ENCODE measurements at regions not wholly inside any gene's neighbourhood (a gene's known extent, or its start where the extent isn't known, plus 50 kb on each side); places are given as distances from the start of the nearest gene placed in this dataset.

DNA sequence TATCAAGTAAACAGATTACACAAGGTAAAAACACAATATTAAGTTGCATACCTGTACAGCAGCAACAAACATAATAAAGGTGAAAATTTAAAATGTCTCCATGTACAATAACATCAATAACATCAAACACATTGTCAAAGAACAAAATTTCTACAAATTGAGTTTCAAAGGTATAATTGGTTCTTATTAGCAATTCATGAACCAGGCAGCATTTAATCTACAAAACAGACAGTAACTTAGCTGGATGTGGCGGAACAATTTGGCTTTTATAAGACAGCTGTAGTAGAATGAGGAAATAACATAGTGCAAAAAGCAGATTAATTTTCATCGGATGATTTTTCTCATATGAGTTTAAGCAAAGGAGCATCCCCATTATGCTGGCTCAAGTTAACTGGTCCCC lies 1176.8 kb downstream of the EFNA5 start:
- Histone ChIP-seq H3K9me3 (no peaks in the 10 kb centered on the region), H3K27me3 (replicated peaks in 1 of 2; ENCODE audit: control insufficient read depth in 2 of 2, extremely low read depth in 1 of 2, insufficient read depth in 2 of 2, low read length in 1 of 2) (no peaks in the 10 kb centered on the region), H3K4me3 (ENCODE audit: control insufficient read depth in 1 of 2, extremely low read depth in 1 of 2, low read length in 1 of 2) (no peak overlapping the region), H3K36me3 (ENCODE audit: control insufficient read depth in 2 of 2, extremely low read depth in 1 of 2, insufficient read depth in 1 of 2, low read length in 1 of 2) (no peaks in the 10 kb centered on the region), H3K4me1 (ENCODE audit: control insufficient read depth in 1 of 2, extremely low read depth in 1 of 2, insufficient read depth in 2 of 2, low read length in 2 of 2) (no peaks in the 10 kb centered on the region), H3K27ac (ENCODE audit: low read length) (no peak overlapping the region)
- ATAC-seq (replicated peaks in 1 of 4) = no peak
- Mint-ChIP-seq H3K27ac (no peak overlapping the region), H3K36me3 (no peaks in the 10 kb centered on the region), H3K27me3 (no peaks in the 10 kb centered on the region), H3K9me3 (peaks cover 5 to 16% (median 14%) of the 10 kb centered on the region in 3 donors), H3K4me1 (no peaks in the 10 kb centered on the region), H3K4me3 (no peak overlapping the region)
- WGBS (ENCODE audit: insufficient coverage) = no CpG with 5 or more reads among the region's 2 CpGs
- POLR2A ChIA-PET = no interaction called here
- DNase-seq = no peak
- CTCF ChIA-PET = no interaction called here

DNA sequence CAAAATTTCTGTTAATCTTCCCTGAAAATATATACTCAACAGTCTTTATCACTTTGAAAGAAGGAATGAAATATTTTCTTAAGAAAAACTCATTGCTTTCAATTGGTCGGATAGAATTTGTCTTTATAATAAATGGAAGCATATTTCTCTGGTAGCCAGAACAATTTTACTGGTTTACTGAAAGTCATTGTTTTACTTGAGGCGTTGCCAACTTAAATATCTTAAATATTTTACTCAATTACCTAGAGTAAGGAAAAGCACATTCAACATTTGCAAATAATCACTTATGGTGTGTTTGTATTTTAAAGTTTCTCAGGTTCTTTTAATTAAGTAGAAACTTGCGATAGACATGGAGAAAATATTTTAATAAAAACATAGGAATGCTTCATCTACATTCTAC lies 1181.7 kb downstream of the EFNA5 start:
- Mint-ChIP-seq H3K4me1 (no peaks in the 10 kb centered on the region), H3K9me3 (peaks cover 5 to 13% (median 5%) of the 10 kb centered on the region in 3 donors), H3K27me3 (no peaks in the 10 kb centered on the region), H3K27ac (no peak overlapping the region), H3K4me3 (no peak overlapping the region), H3K36me3 (no peaks in the 10 kb centered on the region)
- H3K4me3 ChIP-seq (ENCODE audit: control insufficient read depth in 1 of 2, extremely low read depth in 1 of 2, low read length in 1 of 2) = no peak overlapping the region
- POLR2A ChIA-PET = no interaction called here
- no peak overlapping the region for H3K27ac ChIP-seq (ENCODE audit: low read length)
- DNase-seq = no peak
- no peaks in the 10 kb centered on the region for H3K27me3 ChIP-seq (replicated peaks in 1 of 2; ENCODE audit: control insufficient read depth in 2 of 2, extremely low read depth in 1 of 2, insufficient read depth in 2 of 2, low read length in 1 of 2)
- H3K4me1 ChIP-seq (ENCODE audit: control insufficient read depth in 1 of 2, extremely low read depth in 1 of 2, insufficient read depth in 2 of 2, low read length in 2 of 2) = no peaks in the 10 kb centered on the region
- no peak for ATAC-seq (replicated peaks in 1 of 4)
- WGBS (ENCODE audit: insufficient coverage) = no CpG with 5 or more reads among the region's 3 CpGs
- H3K9me3 ChIP-seq = no peaks in the 10 kb centered on the region
- CTCF ChIA-PET = no interaction called here
- H3K36me3 ChIP-seq (ENCODE audit: control insufficient read depth in 2 of 2, extremely low read depth in 1 of 2, insufficient read depth in 1 of 2, low read length in 1 of 2) = no peaks in the 10 kb centered on the region

DNA sequence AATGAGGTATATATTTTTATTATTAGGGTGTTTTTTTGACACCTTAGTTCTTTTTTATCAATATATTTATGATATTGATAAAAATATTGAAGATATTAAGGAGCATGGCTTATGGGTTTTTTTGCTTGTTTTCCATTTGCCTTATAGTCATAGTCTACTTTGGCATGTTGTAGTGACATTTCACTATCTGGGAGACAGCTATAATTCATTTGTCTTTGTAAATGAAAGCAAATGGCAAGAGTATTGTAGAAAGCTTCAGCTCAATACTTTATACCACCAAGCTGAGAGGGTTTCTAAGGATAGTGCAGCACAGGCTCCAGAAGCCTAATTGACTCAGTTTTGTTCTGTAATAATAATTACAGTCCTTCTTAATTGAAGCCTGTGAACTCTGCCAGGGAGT lies 1182.3 kb downstream of the EFNA5 start:
- Mint-ChIP-seq H3K27me3 (no peaks in the 10 kb centered on the region), H3K27ac (no peak overlapping the region), H3K36me3 (no peaks in the 10 kb centered on the region), H3K9me3 (peaks cover 5 to 17% (median 8%) of the 10 kb centered on the region in 3 donors), H3K4me1 (no peaks in the 10 kb centered on the region), H3K4me3 (no peak overlapping the region)
- CTCF ChIA-PET = no interaction called here
- no peak overlapping the region for H3K4me3 ChIP-seq (ENCODE audit: control insufficient read depth in 1 of 2, extremely low read depth in 1 of 2, low read length in 1 of 2)
- H3K27ac ChIP-seq (ENCODE audit: low read length) = no peak overlapping the region
- no peaks in the 10 kb centered on the region for H3K9me3 ChIP-seq
- DNase-seq (no peak), ATAC-seq (replicated peaks in 1 of 4) (no peak)
- H3K4me1 ChIP-seq (ENCODE audit: control insufficient read depth in 1 of 2, extremely low read depth in 1 of 2, insufficient read depth in 2 of 2, low read length in 2 of 2) = no peaks in the 10 kb centered on the region
- no peaks in the 10 kb centered on the region for H3K27me3 ChIP-seq (replicated peaks in 1 of 2; ENCODE audit: control insufficient read depth in 2 of 2, extremely low read depth in 1 of 2, insufficient read depth in 2 of 2, low read length in 1 of 2)
- no peaks in the 10 kb centered on the region for H3K36me3 ChIP-seq (ENCODE audit: control insufficient read depth in 2 of 2, extremely low read depth in 1 of 2, insufficient read depth in 1 of 2, low read length in 1 of 2)
- POLR2A ChIA-PET = no interaction called here

DNA sequence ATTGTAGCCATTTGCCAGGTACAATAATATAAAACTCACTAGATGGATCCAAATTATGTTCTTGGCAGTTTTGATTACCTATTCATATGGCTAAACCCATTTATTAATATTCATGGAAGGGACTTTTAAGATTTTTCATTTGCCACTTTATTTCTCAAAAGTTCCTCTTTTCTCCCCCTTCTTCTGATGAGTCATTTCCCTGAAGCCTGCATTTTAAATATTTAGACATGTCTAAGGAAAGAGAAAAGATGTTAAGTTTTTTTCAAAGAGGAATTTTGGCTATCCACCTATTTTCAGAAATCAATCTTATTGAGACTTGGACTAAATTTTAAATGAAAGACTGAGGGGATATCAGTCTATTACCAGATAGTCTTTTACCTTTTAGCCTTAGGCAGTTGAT lies 1189.4 kb downstream of the EFNA5 start:
- no peaks in the 10 kb centered on the region for H3K36me3 Mint-ChIP-seq
- Histone ChIP-seq H3K4me3 (ENCODE audit: control insufficient read depth in 1 of 2, extremely low read depth in 1 of 2, low read length in 1 of 2) (no peak overlapping the region), H3K9me3 (no peaks in the 10 kb centered on the region), H3K27me3 (replicated peaks in 1 of 2; ENCODE audit: control insufficient read depth in 2 of 2, extremely low read depth in 1 of 2, insufficient read depth in 2 of 2, low read length in 1 of 2) (no peaks in the 10 kb centered on the region), H3K36me3 (ENCODE audit: control insufficient read depth in 2 of 2, extremely low read depth in 1 of 2, insufficient read depth in 1 of 2, low read length in 1 of 2) (no peaks in the 10 kb centered on the region), H3K4me1 (ENCODE audit: control insufficient read depth in 1 of 2, extremely low read depth in 1 of 2, insufficient read depth in 2 of 2, low read length in 2 of 2) (no peaks in the 10 kb centered on the region), H3K27ac (ENCODE audit: low read length) (no peak overlapping the region)
- ChIA-PET POLR2A (no interaction called here), CTCF (no interaction called here)
- H3K9me3 Mint-ChIP-seq = peaks cover 6 to 19% (median 7%) of the 10 kb centered on the region in 3 donors
- no peak for DNase-seq
- no peak for ATAC-seq (replicated peaks in 1 of 4)
- no peaks in the 10 kb centered on the region for H3K27me3 Mint-ChIP-seq
- no peak overlapping the region for H3K27ac Mint-ChIP-seq
- H3K4me1 Mint-ChIP-seq = no peaks in the 10 kb centered on the region
- H3K4me3 Mint-ChIP-seq = no peak overlapping the region

DNA sequence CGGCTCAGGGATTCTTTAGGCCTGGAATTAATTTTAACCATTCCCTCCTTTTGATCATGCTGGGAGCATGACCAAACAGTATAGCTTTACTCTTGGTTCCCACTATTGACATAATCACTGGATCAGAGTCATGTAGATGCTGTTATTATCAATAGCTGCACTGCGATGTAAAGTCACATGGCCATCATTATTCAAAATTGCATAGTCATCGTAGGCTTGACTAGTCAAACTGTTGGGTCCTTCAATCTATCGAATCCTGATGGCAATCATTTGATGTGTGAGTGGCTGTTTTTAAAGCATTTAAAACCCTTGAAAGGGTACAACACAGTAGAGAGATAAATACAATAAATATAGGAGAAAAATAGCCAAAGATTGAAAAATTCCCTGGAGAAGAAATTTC lies 1194.1 kb downstream of the EFNA5 start:
- H3K9me3 Mint-ChIP-seq = peaks cover 3 to 7% (median 6%) of the 10 kb centered on the region in 3 donors
- H3K36me3 ChIP-seq (ENCODE audit: control insufficient read depth in 2 of 2, extremely low read depth in 1 of 2, insufficient read depth in 1 of 2, low read length in 1 of 2) = no peaks in the 10 kb centered on the region
- no peak overlapping the region for H3K4me3 Mint-ChIP-seq
- H3K27me3 ChIP-seq (replicated peaks in 1 of 2; ENCODE audit: control insufficient read depth in 2 of 2, extremely low read depth in 1 of 2, insufficient read depth in 2 of 2, low read length in 1 of 2) = no peaks in the 10 kb centered on the region
- H3K9me3 ChIP-seq = no peaks in the 10 kb centered on the region
- H3K4me1 Mint-ChIP-seq = no peaks in the 10 kb centered on the region
- H3K27ac Mint-ChIP-seq = no peak overlapping the region
- H3K36me3 Mint-ChIP-seq = no peaks in the 10 kb centered on the region
- no peak for DNase-seq
- ChIA-PET POLR2A (no interaction called here), CTCF (no interaction called here)
- ATAC-seq (replicated peaks in 1 of 4) = no peak
- no CpG with 5 or more reads among the region's 4 CpGs for WGBS (ENCODE audit: insufficient coverage)
- no peaks in the 10 kb centered on the region for H3K4me1 ChIP-seq (ENCODE audit: control insufficient read depth in 1 of 2, extremely low read depth in 1 of 2, insufficient read depth in 2 of 2, low read length in 2 of 2)
- no peaks in the 10 kb centered on the region for H3K27me3 Mint-ChIP-seq
- no peak overlapping the region for H3K4me3 ChIP-seq (ENCODE audit: control insufficient read depth in 1 of 2, extremely low read depth in 1 of 2, low read length in 1 of 2)
- H3K27ac ChIP-seq (ENCODE audit: low read length) = no peak overlapping the region

DNA sequence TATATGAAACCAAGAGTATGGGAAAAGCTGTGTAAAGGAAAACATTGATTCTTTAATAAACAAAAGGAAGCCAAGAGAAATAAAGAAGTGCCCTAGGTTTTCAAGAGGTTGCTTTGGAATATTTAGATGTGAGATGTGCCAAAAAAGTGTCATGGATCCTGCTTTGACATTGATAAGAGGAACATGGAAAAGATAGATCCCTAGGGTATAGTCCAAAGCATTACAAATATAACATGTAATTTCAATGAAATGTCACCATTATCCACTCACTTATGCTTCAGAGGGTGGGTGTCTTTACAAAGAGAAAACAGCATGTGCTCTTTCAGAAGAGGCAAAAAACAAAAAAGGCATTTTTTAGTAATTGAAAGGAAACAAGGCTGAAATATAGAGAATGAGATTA lies 1196.7 kb downstream of the EFNA5 start:
- ATAC-seq (replicated peaks in 1 of 4) = no peak
- peaks cover 4 to 13% (median 7%) of the 10 kb centered on the region in 3 donors for H3K9me3 Mint-ChIP-seq

GRCh38 chr5:106459541-106459940 lies 1211.2 kb downstream of the EFNA5 start:
- no peaks in the 10 kb centered on the region for H3K36me3 Mint-ChIP-seq
- POLR2A ChIA-PET = no interaction called here

More for the DNA sequence above, 1196.7 kb downstream of the EFNA5 start:
- Mint-ChIP-seq H3K4me3 (no peak overlapping the region), H3K27me3 (no peaks in the 10 kb centered on the region), H3K4me1 (no peaks in the 10 kb centered on the region), H3K36me3 (no peaks in the 10 kb centered on the region), H3K27ac (no peak overlapping the region)
- Histone ChIP-seq H3K4me1 (ENCODE audit: control insufficient read depth in 1 of 2, extremely low read depth in 1 of 2, insufficient read depth in 2 of 2, low read length in 2 of 2) (no peaks in the 10 kb centered on the region), H3K27ac (ENCODE audit: low read length) (no peak overlapping the region), H3K4me3 (ENCODE audit: control insufficient read depth in 1 of 2, extremely low read depth in 1 of 2, low read length in 1 of 2) (no peak overlapping the region), H3K27me3 (replicated peaks in 1 of 2; ENCODE audit: control insufficient read depth in 2 of 2, extremely low read depth in 1 of 2, insufficient read depth in 2 of 2, low read length in 1 of 2) (no peaks in the 10 kb centered on the region), H3K36me3 (ENCODE audit: control insufficient read depth in 2 of 2, extremely low read depth in 1 of 2, insufficient read depth in 1 of 2, low read length in 1 of 2) (no peaks in the 10 kb centered on the region), H3K9me3 (no peaks in the 10 kb centered on the region)
- CTCF ChIA-PET = no interaction called here
- no peak for DNase-seq
- POLR2A ChIA-PET = no interaction called here

More at GRCh38 chr5:106459541-106459940, 1211.2 kb downstream of the EFNA5 start:
- no peaks in the 10 kb centered on the region for H3K4me1 Mint-ChIP-seq
- Histone ChIP-seq H3K36me3 (ENCODE audit: control insufficient read depth in 2 of 2, extremely low read depth in 1 of 2, insufficient read depth in 1 of 2, low read length in 1 of 2) (no peaks in the 10 kb centered on the region), H3K4me1 (ENCODE audit: control insufficient read depth in 1 of 2, extremely low read depth in 1 of 2, insufficient read depth in 2 of 2, low read length in 2 of 2) (no peaks in the 10 kb centered on the region), H3K27ac (ENCODE audit: low read length) (no peak overlapping the region), H3K9me3 (no peaks in the 10 kb centered on the region), H3K27me3 (replicated peaks in 1 of 2; ENCODE audit: control insufficient read depth in 2 of 2, extremely low read depth in 1 of 2, insufficient read depth in 2 of 2, low read length in 1 of 2) (no peaks in the 10 kb centered on the region), H3K4me3 (ENCODE audit: control insufficient read depth in 1 of 2, extremely low read depth in 1 of 2, low read length in 1 of 2) (no peak overlapping the region)
- no peak overlapping the region for H3K4me3 Mint-ChIP-seq
- CTCF ChIA-PET = no interaction called here
- no peak overlapping the region for H3K27ac Mint-ChIP-seq
- peaks cover 0 to 8% (median 6%) of the 10 kb centered on the region in 3 donors for H3K9me3 Mint-ChIP-seq
- no peak for ATAC-seq (replicated peaks in 1 of 4)
- no peaks in the 10 kb centered on the region for H3K27me3 Mint-ChIP-seq
- WGBS (ENCODE audit: insufficient coverage) = no CpG with 5 or more reads among the region's 4 CpGs
- DNase-seq = no peak

Measured in T-cell (primary cell).